ENCODE measurements at regions not wholly inside any gene's neighbourhood (a gene's known extent, or its start where the extent isn't known, plus 50 kb on each side); places are given as distances from the start of the nearest gene placed in this dataset.
"Not testable (repeated sequence)": the region's sequence is repeated elsewhere in the genome, so short reads cannot be mapped to it uniquely, and the experiment has no call there.

- H3K9me3 Mint-ChIP-seq: peaks cover 39% of the 10 kb centered on the region
- no peak for TF ChIP-seq CTCF (IDR thresholded peaks at IDR 0.05; ENCODE audit: unreplicated experiment)
- peaks cover 3% of the 10 kb centered on the region for H3K36me3 Mint-ChIP-seq
- no peak for DNase-seq (ENCODE audit: low spot score in 2 of 2, unreplicated experiment in 2 of 2)
- H3K27me3 Mint-ChIP-seq (ENCODE audit: low read depth): no peaks in the 10 kb centered on the region
- H3K4me1 Mint-ChIP-seq: peaks cover under 1% of the 10 kb centered on the region
- H3K4me3 Mint-ChIP-seq: no peak overlapping the region
- H3K27ac Mint-ChIP-seq: no peak overlapping the region
These were observed 121.6 kb downstream of the NFKBIZ start for GRCh38 chr3:101970905-101971304.

GRCh38 chr3:101972430-101973162 is 123.3 kb downstream of the NFKBIZ start:
- DNase-seq (ENCODE audit: low spot score in 2 of 2, unreplicated experiment in 2 of 2): no peak
- H3K4me3 Mint-ChIP-seq: no peak overlapping the region
- H3K27me3 Mint-ChIP-seq (ENCODE audit: low read depth): no peaks in the 10 kb centered on the region
- no peak overlapping the region for H3K27ac Mint-ChIP-seq
- H3K4me1 Mint-ChIP-seq: peaks cover 6% of the 10 kb centered on the region
- H3K36me3 Mint-ChIP-seq: peaks cover 3% of the 10 kb centered on the region
- TF ChIP-seq CTCF (IDR thresholded peaks at IDR 0.05; ENCODE audit: unreplicated experiment): no peak
- peaks cover 34% of the 10 kb centered on the region for H3K9me3 Mint-ChIP-seq

- no peak overlapping the region for H3K4me3 Mint-ChIP-seq
These were observed 123.8 kb downstream of the NFKBIZ start for GRCh38 chr3:101973163-101973505.

GRCh38 chr3:101975415-101975814 is 126.1 kb downstream of the NFKBIZ start:
- H3K27ac Mint-ChIP-seq; H3K36me3 Mint-ChIP-seq; H3K9me3 Mint-ChIP-seq; H3K27me3 Mint-ChIP-seq (ENCODE audit: low read depth); DNase-seq (ENCODE audit: low spot score in 2 of 2, unreplicated experiment in 2 of 2); H3K4me3 Mint-ChIP-seq: not testable (repeated sequence)
- peaks cover 16% of the 10 kb centered on the region for H3K4me1 Mint-ChIP-seq

More at GRCh38 chr3:101973163-101973505, 123.8 kb downstream of the NFKBIZ start:
- H3K36me3 Mint-ChIP-seq: peaks cover 3% of the 10 kb centered on the region
- no peak for TF ChIP-seq CTCF (IDR thresholded peaks at IDR 0.05; ENCODE audit: unreplicated experiment)
- peaks cover 8% of the 10 kb centered on the region for H3K4me1 Mint-ChIP-seq
- H3K27ac Mint-ChIP-seq: no peak overlapping the region
- peaks cover 29% of the 10 kb centered on the region for H3K9me3 Mint-ChIP-seq
- no peaks in the 10 kb centered on the region for H3K27me3 Mint-ChIP-seq (ENCODE audit: low read depth)
- DNase-seq (ENCODE audit: low spot score in 2 of 2, unreplicated experiment in 2 of 2): no peak

- Mint-ChIP-seq H3K27me3 (ENCODE audit: low read depth) (peaks cover 3% of the 10 kb centered on the region), H3K4me1 (peaks cover 16% of the 10 kb centered on the region), H3K27ac (no peak overlapping the region), H3K36me3 (peaks cover 3% of the 10 kb centered on the region), H3K9me3 (peaks cover 7% of the 10 kb centered on the region), H3K4me3 (no peak overlapping the region)
- no peak for TF ChIP-seq CTCF (IDR thresholded peaks at IDR 0.05; ENCODE audit: unreplicated experiment)
- DNase-seq (ENCODE audit: low spot score in 2 of 2, unreplicated experiment in 2 of 2): no peak
These were observed 127.2 kb downstream of the NFKBIZ start for GRCh38 chr3:101976473-101976872.

- H3K9me3 Mint-ChIP-seq: peaks cover 11% of the 10 kb centered on the region
- H3K4me3 Mint-ChIP-seq: no peak overlapping the region
- no peak for TF ChIP-seq CTCF (IDR thresholded peaks at IDR 0.05; ENCODE audit: unreplicated experiment)
- H3K36me3 Mint-ChIP-seq: peaks cover 3% of the 10 kb centered on the region
- no peak overlapping the region for H3K27ac Mint-ChIP-seq
- DNase-seq (ENCODE audit: low spot score in 2 of 2, unreplicated experiment in 2 of 2): no peak
- H3K27me3 Mint-ChIP-seq (ENCODE audit: low read depth): peaks cover 3% of the 10 kb centered on the region
- peaks cover 16% of the 10 kb centered on the region for H3K4me1 Mint-ChIP-seq
These were observed 129.0 kb downstream of the NFKBIZ start for GRCh38 chr3:101978348-101978747.
